ENCODE measurements at regions not wholly inside any gene's neighbourhood (a gene's known extent, or its start where the extent isn't known, plus 50 kb on each side); places are given as distances from the start of the nearest gene placed in this dataset.
A peak's percentile ranks its signal among the peaks of the same experiment; 100 is the strongest.

- H3K36me3 ChIP-seq (replicated peaks) = no peaks in the 10 kb centered on the region
- no peak overlapping the region for H3K27ac ChIP-seq
- H3K4me3 ChIP-seq (ENCODE audit: low read depth, low read length) = no peak overlapping the region
- in situ Hi-C loops (cut with HindIII; ENCODE audit: low pct_ligation_motif_present, low sequenced_read_pairs) = no loop called here
- no peak for DNase-seq
- TF ChIP-seq CTCF (IDR thresholded peaks at IDR 0.05; ENCODE audit: low read depth, low read length, missing control alignments) = no peak
- H3K27me3 ChIP-seq (replicated peaks) = no peaks in the 10 kb centered on the region
Measured at GRCh38 chr4:129561280-129561679, 465.3 kb downstream of the C4orf33 start.

- no peak for TF ChIP-seq CTCF (IDR thresholded peaks at IDR 0.05; ENCODE audit: low read depth, low read length, missing control alignments)
- in situ Hi-C loops (cut with HindIII; ENCODE audit: low pct_ligation_motif_present, low sequenced_read_pairs) = no loop called here
- H3K27me3 ChIP-seq (replicated peaks) = no peaks in the 10 kb centered on the region
- peak; percentile 61 for DNase-seq
- no peak overlapping the region for H3K27ac ChIP-seq
- no peaks in the 10 kb centered on the region for H3K36me3 ChIP-seq (replicated peaks)
- H3K4me3 ChIP-seq (ENCODE audit: low read depth, low read length) = no peak overlapping the region
Measured at GRCh38 chr4:129561886-129562671, 466.1 kb downstream of the C4orf33 start.

- no peak overlapping the region for H3K27ac ChIP-seq
- in situ Hi-C loops (cut with HindIII; ENCODE audit: low pct_ligation_motif_present, low sequenced_read_pairs) = no loop called here
Measured at GRCh38 chr4:129565214-129565613, 469.3 kb downstream of the C4orf33 start.

GRCh38 chr4:129570326-129570725, 474.4 kb downstream of the C4orf33 start:
- no peak for DNase-seq
- Histone ChIP-seq H3K4me3 (ENCODE audit: low read depth, low read length) (no peak overlapping the region), H3K27me3 (replicated peaks) (no peaks in the 10 kb centered on the region), H3K27ac (no peak overlapping the region), H3K36me3 (replicated peaks) (no peaks in the 10 kb centered on the region)
- in situ Hi-C loops (cut with HindIII; ENCODE audit: low pct_ligation_motif_present, low sequenced_read_pairs) = no loop called here
- TF ChIP-seq CTCF (IDR thresholded peaks at IDR 0.05; ENCODE audit: low read depth, low read length, missing control alignments) = no peak

More at GRCh38 chr4:129565214-129565613, 469.3 kb downstream of the C4orf33 start:
- no peaks in the 10 kb centered on the region for H3K27me3 ChIP-seq (replicated peaks)
- no peak overlapping the region for H3K4me3 ChIP-seq (ENCODE audit: low read depth, low read length)
- no peaks in the 10 kb centered on the region for H3K36me3 ChIP-seq (replicated peaks)
- no peak for DNase-seq
- no peak for TF ChIP-seq CTCF (IDR thresholded peaks at IDR 0.05; ENCODE audit: low read depth, low read length, missing control alignments)

- H3K27me3 ChIP-seq (replicated peaks) = no peaks in the 10 kb centered on the region
- H3K27ac ChIP-seq = no peak overlapping the region
- DNase-seq = no peak
- H3K36me3 ChIP-seq (replicated peaks) = no peaks in the 10 kb centered on the region
- no peak overlapping the region for H3K4me3 ChIP-seq (ENCODE audit: low read depth, low read length)
- no peak for TF ChIP-seq CTCF (IDR thresholded peaks at IDR 0.05; ENCODE audit: low read depth, low read length, missing control alignments)
- in situ Hi-C loops (cut with HindIII; ENCODE audit: low pct_ligation_motif_present, low sequenced_read_pairs) = no loop called here
Measured at GRCh38 chr4:129578336-129578735, 482.4 kb downstream of the C4orf33 start.

GRCh38 chr4:129581305-129581704, 485.4 kb downstream of the C4orf33 start:
- no peak overlapping the region for H3K4me3 ChIP-seq (ENCODE audit: low read depth, low read length)
- H3K27ac ChIP-seq = no peak overlapping the region
- no peak for DNase-seq
- in situ Hi-C loops (cut with HindIII; ENCODE audit: low pct_ligation_motif_present, low sequenced_read_pairs) = no loop called here
- no peak for TF ChIP-seq CTCF (IDR thresholded peaks at IDR 0.05; ENCODE audit: low read depth, low read length, missing control alignments)
- H3K36me3 ChIP-seq (replicated peaks) = no peaks in the 10 kb centered on the region
- no peaks in the 10 kb centered on the region for H3K27me3 ChIP-seq (replicated peaks)

Measured in brain microvascular endothelial cell (primary cell).